ENCODE measurements at regions not wholly inside any gene's neighbourhood (a gene's known extent, or its start where the extent isn't known, plus 50 kb on each side); places are given as distances from the start of the nearest gene placed in this dataset.

DNA sequence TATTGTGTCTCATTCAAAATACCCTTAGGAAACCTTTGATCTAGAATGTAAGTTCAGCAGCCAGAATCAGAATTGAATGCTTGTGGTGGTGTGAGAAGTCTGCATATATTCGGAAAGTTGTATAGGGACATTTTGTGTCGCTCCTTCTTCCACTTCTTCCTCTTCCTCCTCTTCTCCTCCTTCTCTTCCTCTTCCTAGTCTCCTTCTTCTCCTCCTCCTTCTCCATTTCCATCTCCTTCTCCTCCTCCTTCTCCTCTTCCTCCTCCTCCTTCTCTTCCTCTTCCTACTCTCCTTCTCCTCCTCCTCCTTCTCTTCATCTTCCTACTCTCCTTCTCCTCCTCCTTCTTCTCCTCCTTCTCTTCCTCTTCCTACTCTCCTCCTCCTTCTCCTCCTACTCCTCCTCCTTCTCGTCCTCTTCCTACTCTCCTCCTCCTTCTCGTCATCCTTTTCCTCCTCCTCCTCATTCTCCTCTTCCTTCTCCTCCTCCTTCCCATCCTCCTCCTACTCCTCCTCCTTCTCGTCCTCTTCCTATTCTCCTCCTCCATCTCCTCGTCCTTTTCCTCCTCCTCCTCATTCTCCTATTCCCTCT lies 749.3 kb upstream of the GOLIM4 start:
- TF ChIP-seq CTCF (IDR thresholded peaks at IDR 0.05) (no peak), POLR2A (IDR thresholded peaks at IDR 0.05) (no peak), POLR2AphosphoS5 (IDR thresholded peaks at IDR 0.05) (no peak)

Measured in suprapubic skin (tissue), 4 donors.